ENCODE measurements at regions not wholly inside any gene's neighbourhood (a gene's known extent, or its start where the extent isn't known, plus 50 kb on each side); places are given as distances from the start of the nearest gene placed in this dataset.

DNA sequence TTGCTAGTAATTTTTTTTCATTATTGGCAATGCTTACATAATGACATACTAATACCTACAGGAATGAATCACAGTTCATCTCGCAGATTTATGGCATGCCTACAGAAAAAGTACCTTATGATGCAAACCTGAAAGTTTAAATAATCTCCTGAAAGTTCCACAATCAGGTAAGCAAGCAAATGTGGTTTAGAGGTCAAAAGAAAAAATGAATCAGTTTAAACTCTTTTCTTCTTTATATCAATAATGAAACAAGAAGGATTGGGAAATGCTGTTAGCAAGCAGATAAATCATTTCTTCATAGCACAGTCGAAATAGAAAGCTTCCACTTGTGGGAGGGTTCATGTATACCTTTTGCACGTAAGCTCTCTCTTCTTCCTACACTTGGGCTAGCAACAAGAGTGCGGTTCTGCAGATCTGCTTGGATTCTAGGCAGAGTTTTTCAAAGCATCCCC, 53.7 kb upstream of the MTPN start:
- H3K9me3 ChIP-seq (ENCODE audit: control insufficient read depth in 4 of 4, low read length in 3 of 4), result no peaks in the 10 kb centered on the region
- H3K36me3 ChIP-seq (ENCODE audit: control insufficient read depth in 4 of 4, insufficient read depth in 3 of 4, low read depth in 1 of 4, low read length in 3 of 4), result no peaks in the 10 kb centered on the region
- TF ChIP-seq REST (IDR thresholded peaks at IDR 0.05), result no peak
- TF ChIP-seq, protein P1, sequence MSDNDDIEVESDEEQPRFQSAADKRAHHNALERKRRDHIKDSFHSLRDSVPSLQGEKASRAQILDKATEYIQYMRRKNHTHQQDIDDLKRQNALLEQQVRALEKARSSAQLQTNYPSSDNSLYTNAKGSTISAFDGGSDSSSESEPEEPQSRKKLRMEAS (IDR thresholded peaks at IDR 0.05), result no peak
- no peak for TF ChIP-seq NR2F2 (IDR thresholded peaks at IDR 0.05)
- no peak for TF ChIP-seq ZBTB33 (IDR thresholded peaks at IDR 0.05)
- TF ChIP-seq YY1 (IDR thresholded peaks at IDR 0.05), result no peak
- TF ChIP-seq, protein P2, sequence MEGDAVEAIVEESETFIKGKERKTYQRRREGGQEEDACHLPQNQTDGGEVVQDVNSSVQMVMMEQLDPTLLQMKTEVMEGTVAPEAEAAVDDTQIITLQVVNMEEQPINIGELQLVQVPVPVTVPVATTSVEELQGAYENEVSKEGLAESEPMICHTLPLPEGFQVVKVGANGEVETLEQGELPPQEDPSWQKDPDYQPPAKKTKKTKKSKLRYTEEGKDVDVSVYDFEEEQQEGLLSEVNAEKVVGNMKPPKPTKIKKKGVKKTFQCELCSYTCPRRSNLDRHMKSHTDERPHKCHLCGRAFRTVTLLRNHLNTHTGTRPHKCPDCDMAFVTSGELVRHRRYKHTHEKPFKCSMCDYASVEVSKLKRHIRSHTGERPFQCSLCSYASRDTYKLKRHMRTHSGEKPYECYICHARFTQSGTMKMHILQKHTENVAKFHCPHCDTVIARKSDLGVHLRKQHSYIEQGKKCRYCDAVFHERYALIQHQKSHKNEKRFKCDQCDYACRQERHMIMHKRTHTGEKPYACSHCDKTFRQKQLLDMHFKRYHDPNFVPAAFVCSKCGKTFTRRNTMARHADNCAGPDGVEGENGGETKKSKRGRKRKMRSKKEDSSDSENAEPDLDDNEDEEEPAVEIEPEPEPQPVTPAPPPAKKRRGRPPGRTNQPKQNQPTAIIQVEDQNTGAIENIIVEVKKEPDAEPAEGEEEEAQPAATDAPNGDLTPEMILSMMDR (IDR thresholded peaks at IDR 0.05; ENCODE audit: low read depth, low read length, missing input control), result no peak
- TF ChIP-seq ATF3 (IDR thresholded peaks at IDR 0.05), result no peak
- no peak for TF ChIP-seq FOXA1 (IDR thresholded peaks at IDR 0.05)
- TF ChIP-seq GABPA (IDR thresholded peaks at IDR 0.05 in 1 of 2, conservative IDR thresholded peaks at IDR 0.05 in 1 of 2), result no peak
- TF ChIP-seq HNF4G (IDR thresholded peaks at IDR 0.05), result no peak
- no peak for TF ChIP-seq HNF4A (conservative IDR thresholded peaks at IDR 0.05)
- TF ChIP-seq FOXA2 (IDR thresholded peaks at IDR 0.05), result no peak
- no peak overlapping the region for H3K4me3 ChIP-seq (ENCODE audit: low read depth in 1 of 3, low read length in 3 of 3)
- H3K9ac ChIP-seq (ENCODE audit: low read depth in 1 of 2, low read length in 2 of 2), result no peak overlapping the region
- H3K4me1 ChIP-seq (ENCODE audit: control insufficient read depth in 4 of 4, insufficient read depth in 4 of 4, low read length in 3 of 4), result no peaks in the 10 kb centered on the region
- H3K27me3 ChIP-seq (ENCODE audit: control insufficient read depth in 4 of 4, insufficient read depth in 4 of 4, low read length in 3 of 4), result peaks cover 0 to 7% (median 0%) of the 10 kb centered on the region in 4 donors
- H3K27ac ChIP-seq (ENCODE audit: low read depth in 1 of 2, low read length in 2 of 2), result no peak overlapping the region
- 67% methylated on average over 4 of the region's 4 CpGs for WGBS
- no peak for DNase-seq (ENCODE audit: low spot score)

DNA sequence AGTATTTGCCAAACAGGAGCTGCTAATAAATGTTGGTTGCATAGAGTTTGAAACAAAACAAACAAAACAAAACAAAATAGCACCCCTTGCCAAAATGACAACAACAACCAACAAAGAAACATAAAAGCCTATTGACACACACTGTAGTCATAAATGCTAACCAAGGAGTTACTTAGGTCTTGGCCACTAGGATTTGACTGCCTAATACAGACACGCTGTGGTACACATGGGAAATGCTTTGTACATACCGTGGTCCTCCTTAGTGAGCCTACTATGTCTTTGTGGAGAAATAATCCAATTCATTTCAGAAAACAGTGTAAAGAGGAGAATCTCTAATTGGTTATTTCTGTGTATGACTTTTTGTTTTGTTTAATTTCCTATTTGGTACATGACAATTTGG, 53.2 kb upstream of the MTPN start:
- Histone ChIP-seq H3K4me1 (ENCODE audit: control insufficient read depth in 4 of 4, insufficient read depth in 4 of 4, low read length in 3 of 4) (no peaks in the 10 kb centered on the region), H3K9ac (ENCODE audit: low read depth in 1 of 2, low read length in 2 of 2) (no peak overlapping the region), H3K27me3 (ENCODE audit: control insufficient read depth in 4 of 4, insufficient read depth in 4 of 4, low read length in 3 of 4) (peaks cover 0 to 7% (median 0%) of the 10 kb centered on the region in 4 donors), H3K4me3 (ENCODE audit: low read depth in 1 of 3, low read length in 3 of 3) (no peak overlapping the region), H3K27ac (ENCODE audit: low read depth in 1 of 2, low read length in 2 of 2) (no peak overlapping the region), H3K9me3 (ENCODE audit: control insufficient read depth in 4 of 4, low read length in 3 of 4) (no peaks in the 10 kb centered on the region), H3K36me3 (ENCODE audit: control insufficient read depth in 4 of 4, insufficient read depth in 3 of 4, low read depth in 1 of 4, low read length in 3 of 4) (no peaks in the 10 kb centered on the region)
- WGBS, result 68% methylated on average over 2 of the region's 2 CpGs
- TF ChIP-seq ZBTB33 (IDR thresholded peaks at IDR 0.05), result no peak
- no peak for TF ChIP-seq GABPA (IDR thresholded peaks at IDR 0.05 in 1 of 2, conservative IDR thresholded peaks at IDR 0.05 in 1 of 2)
- DNase-seq (ENCODE audit: low spot score), result no peak

Measured in liver (tissue), 8 donors.